K562 (cell line): ENCODE measurements at regions not wholly inside any gene's neighbourhood (a gene's known extent, or its start where the extent isn't known, plus 50 kb on each side); places are given as distances from the start of the nearest gene placed in this dataset.

ENCODE experiments used
- ATAC-seq: fragments of 200-7000 bp; cut with Tn5 transposase; 3 replicates; pipeline ENCODE4 v1.9.1; 2020; ENCODE audit warnings: moderate library complexity
- BruUV-seq: library from RNA; stranded (reverse); fragments of 400-500 nt; replicated peaks from 2 replicates; lab custom pipeline; 2021; lab: Mats Ljungman, UMichigan
- CTCF ChIA-PET: fragments of 300-600 bp; formaldehyde crosslinking; extraction: SDS; loops from one replicate; lab custom pipeline; 2021; ENCODE audit warnings: low intra/inter-chr PET ratio; lab: Yijun Ruan, JAX
- POLR2A ChIA-PET: fragments of 300-600, 350-650 bp; sonication (Branson Sonifier 250); formaldehyde crosslinking; extraction: SDS; loops from one replicate; lab custom pipeline; 2021; ENCODE audit warnings: antibody characterized with exemption, inconsistent platforms; lab: Yijun Ruan, JAX
- DNase-seq, 4 experiments: peaks; one replicate each; pipeline versions ENCODE4 v3.0.0 to v3.0.0-alpha.2; 2011 to 2018; ENCODE audit warnings: low spot score in 3 of 4, mixed read lengths in 3 of 4; ENCODE audit errors: extremely low read depth in 1 of 4
- FAIRE-seq: peaks from 2 replicates; lab custom pipeline; 2011; peaks lifted over from hg19 to GRCh38; lab: Jason Lieb, UNC
- H2AFZ ChIP-seq: 2 replicates; pipeline ENCODE4 v1.6.0; 2011; ENCODE audit warnings: low read depth, low read length, control low read depth, inconsistent platforms
- H3K27ac ChIP-seq: fragments of 200-600 bp; 3 replicates; pipeline ENCODE4 v1.8.0; 2011; ENCODE audit warnings: low read depth, mild to moderate bottlenecking, control low read depth, inconsistent platforms, low read length, moderate library complexity, mixed read lengths; ENCODE audit errors: extremely low read depth
- H3K27me3 ChIP-seq, 2 experiments: fragments of 300-600 bp in 1 of 2; 2 replicates in 1 of 2; 3 replicates in 1 of 2; pipeline versions ENCODE4 v1.6.0 to v1.8.0; 2011; ENCODE audit warnings: inconsistent platforms in 2 of 2, low read length in 2 of 2, mild to moderate bottlenecking in 1 of 2, mixed read lengths in 1 of 2, moderate library complexity in 1 of 2; ENCODE audit not compliant: control insufficient read depth in 2 of 2, insufficient read depth in 2 of 2
- H3K36me3 ChIP-seq: fragments of 300-600 bp; 3 replicates; pipeline ENCODE4 v1.8.0; 2011; ENCODE audit warnings: mild to moderate bottlenecking, low read length, inconsistent platforms; ENCODE audit not compliant: control insufficient read depth, insufficient read depth
- H3K4me1 ChIP-seq, 2 experiments: fragments of 200-600 bp in 1 of 2; replicated peaks in 1 of 2; 2 replicates in 1 of 2; 3 replicates in 1 of 2; pipeline versions ENCODE4 v1.5.1 to v1.8.0; 2011; ENCODE audit warnings: inconsistent platforms in 2 of 2, low read length in 2 of 2, mild to moderate bottlenecking in 1 of 2, mixed read lengths in 1 of 2, moderate library complexity in 1 of 2; ENCODE audit not compliant: control insufficient read depth in 2 of 2, insufficient read depth in 2 of 2
- H3K4me2 ChIP-seq: 2 replicates; pipeline ENCODE4 v1.6.1; 2011; ENCODE audit warnings: low read length, control low read depth, inconsistent platforms, mixed read lengths; ENCODE audit not compliant: insufficient read depth
- H3K4me3 ChIP-seq: fragments of 200-600 bp; sonication (generic), shearing (Covaris generic); 2 replicates; pipeline ENCODE4 v1.5.1; 2016; ENCODE audit warnings: control low read depth, inconsistent platforms
- H3K79me2 ChIP-seq: fragments of 200-600 bp; 3 replicates; pipeline ENCODE4 v1.8.0; 2011; ENCODE audit warnings: low read length, inconsistent platforms; ENCODE audit not compliant: control insufficient read depth, insufficient read depth
- H3K9ac ChIP-seq, 2 experiments: 2 replicates each; pipeline versions ENCODE4 v1.6.0 to v1.6.1; 2011; ENCODE audit warnings: low read depth in 2 of 2, low read length in 2 of 2, control low read depth in 1 of 2, inconsistent platforms in 1 of 2, mild to moderate bottlenecking in 1 of 2, mixed read lengths in 1 of 2; ENCODE audit not compliant: insufficient read depth in 1 of 2
- H3K9me1 ChIP-seq: one replicate; pipeline ENCODE4 v1.6.0; 2011; ENCODE audit warnings: inconsistent platforms, mild to moderate bottlenecking, low read length, moderate library complexity; ENCODE audit not compliant: control insufficient read depth, insufficient read depth
- H3K9me3 ChIP-seq: replicated peaks from 2 replicates; pipeline ENCODE4 v1.5.1; 2011; ENCODE audit warnings: low read depth, low read length, inconsistent platforms; ENCODE audit not compliant: control insufficient read depth, insufficient read depth
- H4K20me1 ChIP-seq: replicated peaks from 2 replicates; pipeline ENCODE4 v1.6.1; 2011; ENCODE audit warnings: low read length, inconsistent platforms, mixed read lengths; ENCODE audit not compliant: control insufficient read depth, insufficient read depth
- ESRRA ChIP-seq: fragments of 450-650 bp; IDR thresholded peaks from 2 replicates; pipeline ENCODE4 v1.6.1; 2014; ENCODE audit warnings: low read depth, mild to moderate bottlenecking, moderate library complexity, borderline replicate concordance
- HDGF ChIP-seq: fragments of 450-650 bp; IDR thresholded peaks from 2 replicates; pipeline ENCODE4 v1.6.1; 2016
- HMG20B ChIP-seq: fragments of 250-450 bp; sonication (Bioruptor Pico); IDR thresholded peaks from 2 replicates; pipeline ENCODE4 v1.5.0; 2021; ENCODE audit warnings: mild to moderate bottlenecking
- MAFG ChIP-seq: fragments of 450-650 bp; conservative IDR thresholded peaks from 2 replicates; pipeline ENCODE4 v1.6.1; 2016; ENCODE audit warnings: missing genetic modification characterization, missing compliant biosample characterization
- MEIS2 ChIP-seq: fragments of 450-650 bp; IDR thresholded peaks from 2 replicates; pipeline ENCODE4 v1.6.1; 2014; ENCODE audit warnings: mild to moderate bottlenecking; ENCODE audit not compliant: partially characterized antibody
- NFIX ChIP-seq: fragments of 250-450 bp; sonication (Bioruptor Pico); IDR thresholded peaks from 2 replicates; pipeline ENCODE4 v1.4.0; 2020; ENCODE audit warnings: low read depth, mild to moderate bottlenecking, moderate library complexity
- SPI1 ChIP-seq: IDR thresholded peaks from 2 replicates; pipeline ENCODE4 v1.6.1; 2011; ENCODE audit warnings: low read depth, low read length, control low read depth, borderline replicate concordance
- WGBS: fragments of 100-300 bp; shearing (Covaris generic); methylation state at CpG from one replicate; pipeline ENCODE4 v1.1.6; 2016; ENCODE audit warnings: low coverage, mixed read lengths; ENCODE audit not compliant: insufficient coverage; ENCODE audit errors: missing lambda C conversion rate; 5-methylcytosine and 5-hydroxymethylcytosine counted together
- in situ Hi-C: fragments of 300-500 bp; cut with MboI; formaldehyde crosslinking; loops from 4 replicates; pipeline ENCODE4 v1.15.0; 2018; ENCODE audit warnings: inconsistent platforms, mixed read lengths
- intact Hi-C: fragments of 100-400 bp; cut with micrococcal nuclease; formaldehyde crosslinking; loops from 2 replicates; pipeline ENCODE4 v1.14.2; 2022
- TF ChIP-seq, protein P1 (sequence below): fragments of 450-650 bp; IDR thresholded peaks from 2 replicates; pipeline ENCODE4 v1.6.1; 2014; ENCODE audit warnings: low read depth, mild to moderate bottlenecking, moderate library complexity, borderline replicate concordance
- TF ChIP-seq, protein P2 (sequence below), 2 experiments: fragments of 450-650 bp; IDR thresholded peaks; 2 replicates each; pipeline ENCODE4 v1.6.1; 2016
- TF ChIP-seq, protein P3 (sequence below): fragments of 250-450 bp; sonication (Bioruptor Pico); IDR thresholded peaks from 2 replicates; pipeline ENCODE4 v1.9.0; 2021; ENCODE audit warnings: mild to moderate bottlenecking, inconsistent platforms

DNA sequence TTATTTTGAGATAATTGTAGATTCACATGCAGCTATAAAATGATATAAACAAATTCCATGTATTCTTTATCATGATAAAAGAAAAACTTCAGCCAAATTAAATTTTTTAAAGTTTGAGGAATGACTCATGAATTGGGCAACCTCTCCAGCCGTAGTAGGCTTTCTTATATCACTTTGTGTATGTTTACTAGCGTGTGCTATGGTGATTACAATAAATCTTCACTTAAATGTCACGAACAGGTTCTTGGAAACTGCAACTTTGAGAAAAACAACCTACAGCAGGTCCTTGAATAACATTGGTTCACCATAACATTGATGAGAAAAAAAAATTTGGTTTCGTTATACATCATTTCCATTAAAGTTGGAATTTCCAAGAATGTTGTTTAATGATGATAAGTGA, 730.9 kb upstream of the TYRP1 start:
- Histone ChIP-seq H3K4me3 (no peak overlapping the region), H3K9me3 (no peaks in the 10 kb centered on the region), H3K4me2 (no peak overlapping the region), H4K20me1 (no peaks in the 10 kb centered on the region), H3K9me1 (no peaks in the 10 kb centered on the region), H3K9ac (no peak overlapping the region), H3K79me2 (no peaks in the 10 kb centered on the region), H3K27me3 (no peaks in the 10 kb centered on the region), H2AFZ (no peak overlapping the region), H3K4me1 (no peaks in the 10 kb centered on the region), H3K36me3 (no peaks in the 10 kb centered on the region), H3K27ac (no peak overlapping the region)
- ChIA-PET POLR2A (no interaction called here), CTCF (no interaction called here)
- in situ Hi-C loops, result no loop called here
- TF ChIP-seq, protein P1, sequence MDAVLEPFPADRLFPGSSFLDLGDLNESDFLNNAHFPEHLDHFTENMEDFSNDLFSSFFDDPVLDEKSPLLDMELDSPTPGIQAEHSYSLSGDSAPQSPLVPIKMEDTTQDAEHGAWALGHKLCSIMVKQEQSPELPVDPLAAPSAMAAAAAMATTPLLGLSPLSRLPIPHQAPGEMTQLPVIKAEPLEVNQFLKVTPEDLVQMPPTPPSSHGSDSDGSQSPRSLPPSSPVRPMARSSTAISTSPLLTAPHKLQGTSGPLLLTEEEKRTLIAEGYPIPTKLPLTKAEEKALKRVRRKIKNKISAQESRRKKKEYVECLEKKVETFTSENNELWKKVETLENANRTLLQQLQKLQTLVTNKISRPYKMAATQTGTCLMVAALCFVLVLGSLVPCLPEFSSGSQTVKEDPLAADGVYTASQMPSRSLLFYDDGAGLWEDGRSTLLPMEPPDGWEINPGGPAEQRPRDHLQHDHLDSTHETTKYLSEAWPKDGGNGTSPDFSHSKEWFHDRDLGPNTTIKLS, result no peak
- TF ChIP-seq, protein P2, sequence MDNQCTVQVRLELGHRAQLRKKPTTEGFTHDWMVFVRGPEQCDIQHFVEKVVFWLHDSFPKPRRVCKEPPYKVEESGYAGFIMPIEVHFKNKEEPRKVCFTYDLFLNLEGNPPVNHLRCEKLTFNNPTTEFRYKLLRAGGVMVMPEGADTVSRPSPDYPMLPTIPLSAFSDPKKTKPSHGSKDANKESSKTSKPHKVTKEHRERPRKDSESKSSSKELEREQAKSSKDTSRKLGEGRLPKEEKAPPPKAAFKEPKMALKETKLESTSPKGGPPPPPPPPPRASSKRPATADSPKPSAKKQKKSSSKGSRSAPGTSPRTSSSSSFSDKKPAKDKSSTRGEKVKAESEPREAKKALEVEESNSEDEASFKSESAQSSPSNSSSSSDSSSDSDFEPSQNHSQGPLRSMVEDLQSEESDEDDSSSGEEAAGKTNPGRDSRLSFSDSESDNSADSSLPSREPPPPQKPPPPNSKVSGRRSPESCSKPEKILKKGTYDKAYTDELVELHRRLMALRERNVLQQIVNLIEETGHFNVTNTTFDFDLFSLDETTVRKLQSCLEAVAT (IDR thresholded peaks at IDR 0.05), result no peak
- TF ChIP-seq ESRRA, result no peak
- TF ChIP-seq SPI1, result no peak
- TF ChIP-seq MAFG, result no peak
- TF ChIP-seq HMG20B (CRISPR knock-in tag), result no peak
- no peak for TF ChIP-seq NFIX (CRISPR knock-in tag)
- TF ChIP-seq, protein P3, sequence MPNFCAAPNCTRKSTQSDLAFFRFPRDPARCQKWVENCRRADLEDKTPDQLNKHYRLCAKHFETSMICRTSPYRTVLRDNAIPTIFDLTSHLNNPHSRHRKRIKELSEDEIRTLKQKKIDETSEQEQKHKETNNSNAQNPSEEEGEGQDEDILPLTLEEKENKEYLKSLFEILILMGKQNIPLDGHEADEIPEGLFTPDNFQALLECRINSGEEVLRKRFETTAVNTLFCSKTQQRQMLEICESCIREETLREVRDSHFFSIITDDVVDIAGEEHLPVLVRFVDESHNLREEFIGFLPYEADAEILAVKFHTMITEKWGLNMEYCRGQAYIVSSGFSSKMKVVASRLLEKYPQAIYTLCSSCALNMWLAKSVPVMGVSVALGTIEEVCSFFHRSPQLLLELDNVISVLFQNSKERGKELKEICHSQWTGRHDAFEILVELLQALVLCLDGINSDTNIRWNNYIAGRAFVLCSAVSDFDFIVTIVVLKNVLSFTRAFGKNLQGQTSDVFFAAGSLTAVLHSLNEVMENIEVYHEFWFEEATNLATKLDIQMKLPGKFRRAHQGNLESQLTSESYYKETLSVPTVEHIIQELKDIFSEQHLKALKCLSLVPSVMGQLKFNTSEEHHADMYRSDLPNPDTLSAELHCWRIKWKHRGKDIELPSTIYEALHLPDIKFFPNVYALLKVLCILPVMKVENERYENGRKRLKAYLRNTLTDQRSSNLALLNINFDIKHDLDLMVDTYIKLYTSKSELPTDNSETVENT (CRISPR knock-in tag), result no peak
- TF ChIP-seq MEIS2, result no peak
- TF ChIP-seq HDGF, result no peak
- FAIRE-seq (no peak), DNase-seq (no peak), ATAC-seq (no peak)
- intact Hi-C loops, result no loop called here
- BruUV-seq, result no TSS peak
- 2% methylated on average over 4 of the region's 4 CpGs for WGBS
